H1 (cell line): ENCODE measurements at regions not wholly inside any gene's neighbourhood (a gene's known extent, or its start where the extent isn't known, plus 50 kb on each side); places are given as distances from the start of the nearest gene placed in this dataset.

ENCODE experiments used
- JUND ChIP-seq: IDR thresholded peaks from 2 replicates; pipeline ENCODE4 v1.6.1; 2011; ENCODE audit warnings: mild to moderate bottlenecking, improper control_type of control experiment, low read length
- RNF2 ChIP-seq: fragments of 200-900, 300-1000 bp; sonication (generic); IDR thresholded peaks from 2 replicates; pipeline ENCODE4 v1.7.1; 2016; ENCODE audit warnings: borderline replicate concordance, low read depth, mild to moderate bottlenecking, antibody characterized with exemption, low read length; ENCODE audit not compliant: poor library complexity, severe bottlenecking; ENCODE audit errors: missing control alignments

DNA sequence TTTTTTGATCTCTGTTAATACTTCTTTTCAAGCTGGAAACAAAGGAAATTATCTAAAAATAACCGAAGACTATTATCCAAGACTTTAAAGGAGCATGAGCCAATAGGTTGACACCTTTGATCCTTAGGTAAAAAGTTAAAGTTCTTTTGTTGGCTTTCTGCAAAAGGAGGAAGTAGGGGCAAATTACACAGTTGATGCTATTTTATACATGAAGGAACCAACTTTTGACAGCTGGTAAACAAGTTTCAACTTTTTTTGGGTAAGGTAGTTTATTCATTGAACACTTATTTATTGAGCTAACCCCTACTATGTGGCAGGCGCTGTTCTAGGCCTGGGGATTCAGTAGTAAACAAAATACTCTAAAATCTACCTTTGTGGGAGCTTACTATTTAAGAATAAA, 66.6 kb upstream of the ZEB2 start (continued):
- TF ChIP-seq JUND (no peak), RNF2 (no peak)
